ENCODE measurements at regions not wholly inside any gene's neighbourhood (a gene's known extent, or its start where the extent isn't known, plus 50 kb on each side); places are given as distances from the start of the nearest gene placed in this dataset.
"Not testable (repeated sequence)": the region's sequence is repeated elsewhere in the genome, so short reads cannot be mapped to it uniquely, and the experiment has no call there.

DNA sequence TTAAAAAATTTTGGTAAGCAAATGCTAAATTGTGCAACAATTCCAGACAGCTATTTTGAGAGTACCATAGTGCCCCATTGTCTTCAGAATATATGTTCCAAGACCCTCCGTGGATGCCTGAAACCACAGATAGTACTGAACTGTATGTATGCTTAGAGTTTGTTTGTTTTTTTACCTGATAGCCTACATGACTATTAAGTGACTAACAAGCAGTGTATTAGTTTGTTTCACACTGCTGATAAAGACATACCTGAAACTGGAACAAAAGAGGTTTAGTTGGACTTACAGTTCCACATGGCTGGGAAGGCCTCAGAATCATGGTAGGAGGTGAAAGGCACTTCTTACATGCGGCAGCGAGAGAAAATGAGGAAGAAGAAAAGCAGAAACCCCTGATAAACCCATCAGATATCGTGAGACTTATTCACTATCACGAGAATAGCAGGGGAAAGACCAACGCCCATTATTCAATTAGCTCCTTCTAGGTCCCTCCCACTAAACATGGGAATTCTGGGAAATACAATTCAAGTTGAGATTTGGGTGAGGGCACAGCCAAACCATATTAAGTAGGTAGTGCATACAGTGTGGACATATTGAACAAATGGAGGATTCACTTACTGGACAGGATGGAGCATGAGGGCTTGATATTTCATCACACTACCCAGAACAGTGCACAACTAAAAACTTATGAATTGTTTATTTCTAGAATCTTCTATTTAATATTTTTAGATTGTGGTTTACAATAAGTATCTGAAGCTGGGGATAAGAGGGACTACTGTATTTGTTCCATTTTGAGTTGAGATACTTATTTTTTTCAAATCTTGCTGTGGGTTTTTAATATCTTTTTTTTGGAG, 78.5 kb downstream of the LHX9 start:
- no peaks in the 10 kb centered on the region for H3K27me3 ChIP-seq (ENCODE audit: insufficient read depth, low read length)
- H3K4me3 Mint-ChIP-seq, result no peak overlapping the region
- H3K4me1 ChIP-seq (ENCODE audit: insufficient read depth, low read length), result no peaks in the 10 kb centered on the region
- H3K36me3 ChIP-seq (ENCODE audit: insufficient read depth, low read length), result no peaks in the 10 kb centered on the region
- peaks cover 6 to 8% of the 10 kb centered on the region in 2 donors for H3K27me3 Mint-ChIP-seq
- peaks cover 0 to 5% (median 4%) of the 10 kb centered on the region in 4 donors for H3K4me1 Mint-ChIP-seq
- POLR2A ChIA-PET (ENCODE audit: partially characterized antibody), result no interaction called here
- no peaks in the 10 kb centered on the region for H3K9me3 ChIP-seq (ENCODE audit: control insufficient read depth in 1 of 2, low read length in 2 of 2)
- no peaks in the 10 kb centered on the region for H3K36me3 Mint-ChIP-seq
- peaks cover 0 to 2% (median 0%) of the 10 kb centered on the region in 8 donors for H3K9me3 Mint-ChIP-seq
- CTCF ChIA-PET (ENCODE audit: partially characterized antibody), result no interaction called here
- H3K27ac Mint-ChIP-seq, result no peak overlapping the region
- DNase-seq, result no peak
- no peak overlapping the region for H3K4me3 ChIP-seq (ENCODE audit: low read length in 2 of 2)
- intact Hi-C loops (cut with micrococcal nuclease), result no loop called here
- no peak overlapping the region for H3K27ac ChIP-seq (ENCODE audit: low read depth, low read length)

DNA sequence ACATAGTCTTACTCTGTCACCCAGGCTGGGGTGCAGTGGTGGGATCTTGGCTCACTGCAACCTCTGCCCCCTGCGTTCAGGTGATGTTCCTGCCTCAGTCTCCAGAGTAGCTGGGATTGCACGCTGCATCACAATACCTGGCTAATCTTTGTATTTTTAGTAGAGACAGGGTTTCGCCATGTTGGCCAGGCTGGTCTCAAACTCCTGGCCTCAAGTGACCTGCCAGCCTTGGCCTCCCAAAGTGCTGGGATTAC, 79.0 kb downstream of the LHX9 start:
- H3K27ac Mint-ChIP-seq; H3K36me3 Mint-ChIP-seq; intact Hi-C loops (cut with micrococcal nuclease); H3K4me1 ChIP-seq (ENCODE audit: insufficient read depth, low read length); H3K4me3 Mint-ChIP-seq; POLR2A ChIA-PET (ENCODE audit: partially characterized antibody); DNase-seq; H3K27ac ChIP-seq (ENCODE audit: low read depth, low read length); CTCF ChIA-PET (ENCODE audit: partially characterized antibody); H3K36me3 ChIP-seq (ENCODE audit: insufficient read depth, low read length); H3K27me3 ChIP-seq (ENCODE audit: insufficient read depth, low read length); H3K4me3 ChIP-seq (ENCODE audit: low read length in 2 of 2); H3K27me3 Mint-ChIP-seq; H3K9me3 ChIP-seq (ENCODE audit: control insufficient read depth in 1 of 2, low read length in 2 of 2); H3K9me3 Mint-ChIP-seq; H3K4me1 Mint-ChIP-seq: not testable (repeated sequence)

DNA sequence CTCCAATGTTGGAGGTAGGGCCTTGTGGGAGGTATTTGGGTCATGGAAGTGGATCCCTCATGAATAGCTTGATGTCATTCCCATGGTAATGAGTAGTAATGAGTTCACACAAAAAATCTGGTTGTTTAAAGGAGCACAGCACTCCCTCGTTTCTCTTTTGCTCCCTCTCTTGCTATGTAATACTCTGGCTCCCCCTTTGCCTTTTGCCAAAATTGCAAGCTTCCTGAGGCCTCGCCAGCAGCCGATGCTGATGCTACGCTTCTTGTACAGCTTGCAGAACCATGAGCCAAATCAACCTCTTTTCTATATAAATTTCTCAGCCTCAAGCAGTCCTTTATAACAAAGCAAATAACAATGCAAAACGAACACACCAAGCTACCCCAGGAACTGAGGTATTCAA, 80.9 kb downstream of the LHX9 start:
- H3K27me3 ChIP-seq (ENCODE audit: insufficient read depth, low read length), result no peaks in the 10 kb centered on the region
- no peak overlapping the region for H3K4me3 ChIP-seq (ENCODE audit: low read length in 2 of 2)
- Mint-ChIP-seq H3K4me1 (peaks cover 0 to 5% (median 4%) of the 10 kb centered on the region in 4 donors), H3K27ac (no peak overlapping the region), H3K27me3 (peaks cover 8 to 13% of the 10 kb centered on the region in 2 donors), H3K36me3 (no peaks in the 10 kb centered on the region), H3K4me3 (no peak overlapping the region), H3K9me3 (peaks cover 0 to 2% (median 0%) of the 10 kb centered on the region in 8 donors)
- ChIA-PET POLR2A (ENCODE audit: partially characterized antibody) (no interaction called here), CTCF (ENCODE audit: partially characterized antibody) (no interaction called here)
- intact Hi-C loops (cut with micrococcal nuclease), result no loop called here
- no peaks in the 10 kb centered on the region for H3K9me3 ChIP-seq (ENCODE audit: control insufficient read depth in 1 of 2, low read length in 2 of 2)
- no peaks in the 10 kb centered on the region for H3K36me3 ChIP-seq (ENCODE audit: insufficient read depth, low read length)
- no peaks in the 10 kb centered on the region for H3K4me1 ChIP-seq (ENCODE audit: insufficient read depth, low read length)
- DNase-seq, result no peak
- H3K27ac ChIP-seq (ENCODE audit: low read depth, low read length), result no peak overlapping the region

DNA sequence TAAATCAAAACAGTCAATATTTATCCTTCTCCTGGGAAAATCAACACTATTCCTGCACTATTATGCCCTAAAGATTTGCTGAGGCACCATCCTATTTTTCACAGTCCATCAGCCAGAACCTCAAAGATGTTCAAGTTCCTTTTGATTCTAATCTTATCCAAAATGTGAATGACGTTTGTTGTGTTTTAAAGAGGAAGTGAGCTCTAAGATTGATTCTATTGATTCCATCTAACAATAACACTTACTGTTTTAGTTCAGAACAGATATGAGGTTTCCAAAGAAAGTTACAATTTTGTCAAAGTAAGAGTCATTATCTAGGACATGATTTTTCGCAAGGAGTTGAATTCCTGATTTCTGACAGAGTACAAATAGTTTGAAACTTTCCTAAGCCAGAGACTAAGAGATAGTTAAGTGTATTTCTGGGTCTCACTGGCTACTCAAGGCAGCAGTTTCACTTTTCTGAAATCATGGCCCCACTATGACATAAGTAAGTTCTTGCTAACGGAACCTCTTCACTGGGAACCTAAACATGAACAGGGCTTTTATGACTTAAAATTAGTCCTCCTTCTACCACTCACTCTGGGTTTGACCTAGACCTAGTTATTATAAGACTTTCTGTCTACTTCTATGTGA, 84.7 kb downstream of the LHX9 start:
- peaks cover 0 to 2% (median 0%) of the 10 kb centered on the region in 8 donors for H3K9me3 Mint-ChIP-seq
- H3K4me1 Mint-ChIP-seq, result no peaks in the 10 kb centered on the region
- intact Hi-C loops (cut with micrococcal nuclease), result no loop called here
- H3K9me3 ChIP-seq (ENCODE audit: control insufficient read depth in 1 of 2, low read length in 2 of 2), result no peaks in the 10 kb centered on the region
- H3K36me3 ChIP-seq (ENCODE audit: insufficient read depth, low read length), result no peaks in the 10 kb centered on the region
- no peak overlapping the region for H3K27ac Mint-ChIP-seq
- H3K4me3 Mint-ChIP-seq, result no peak overlapping the region
- ChIA-PET POLR2A (ENCODE audit: partially characterized antibody) (no interaction called here), CTCF (ENCODE audit: partially characterized antibody) (interaction anchor here (0.5 kb wide), 1 partner anchor 22 kb away, joined by 4 read pairs; no protein-coding TSS in a partner anchor)
- no peaks in the 10 kb centered on the region for H3K36me3 Mint-ChIP-seq
- H3K27me3 Mint-ChIP-seq, result peaks cover 3 to 13% of the 10 kb centered on the region in 2 donors
- no peak overlapping the region for H3K27ac ChIP-seq (ENCODE audit: low read depth, low read length)
- no peak overlapping the region for H3K4me3 ChIP-seq (ENCODE audit: low read length in 2 of 2)
- H3K4me1 ChIP-seq (ENCODE audit: insufficient read depth, low read length), result no peaks in the 10 kb centered on the region
- H3K27me3 ChIP-seq (ENCODE audit: insufficient read depth, low read length), result no peaks in the 10 kb centered on the region
- no peak for DNase-seq

DNA sequence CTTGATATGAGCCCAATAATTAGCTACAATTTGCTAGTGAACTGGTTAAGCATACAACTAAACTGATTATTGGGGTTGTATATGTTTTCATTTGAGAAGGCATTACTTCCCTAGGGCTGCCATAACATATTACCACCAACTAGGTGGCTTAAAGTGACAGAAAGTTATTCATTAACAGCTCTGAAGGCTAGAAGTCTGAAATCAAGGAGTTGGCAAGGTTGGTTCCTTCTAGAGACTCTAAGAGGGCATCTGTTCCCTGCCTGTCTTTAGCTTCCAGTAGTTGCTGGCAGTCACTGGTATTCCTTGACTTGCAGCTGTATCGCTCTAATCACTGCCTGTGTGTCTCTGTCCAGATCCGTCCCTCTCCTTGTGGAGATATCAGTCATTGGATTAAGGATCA, 86.3 kb downstream of the LHX9 start:
- Mint-ChIP-seq H3K27ac (no peak overlapping the region), H3K4me1 (no peaks in the 10 kb centered on the region), H3K36me3 (no peaks in the 10 kb centered on the region), H3K27me3 (peaks cover 3 to 13% of the 10 kb centered on the region in 2 donors), H3K4me3 (no peak overlapping the region), H3K9me3 (peaks cover 0 to 3% (median under 1%) of the 10 kb centered on the region in 8 donors)
- Histone ChIP-seq H3K36me3 (ENCODE audit: insufficient read depth, low read length) (no peaks in the 10 kb centered on the region), H3K4me3 (ENCODE audit: low read length in 2 of 2) (no peak overlapping the region), H3K9me3 (ENCODE audit: control insufficient read depth in 1 of 2, low read length in 2 of 2) (no peaks in the 10 kb centered on the region), H3K27me3 (ENCODE audit: insufficient read depth, low read length) (no peaks in the 10 kb centered on the region), H3K27ac (ENCODE audit: low read depth, low read length) (no peak overlapping the region), H3K4me1 (ENCODE audit: insufficient read depth, low read length) (no peaks in the 10 kb centered on the region)
- DNase-seq, result no peak
- ChIA-PET POLR2A (ENCODE audit: partially characterized antibody) (no interaction called here), CTCF (ENCODE audit: partially characterized antibody) (interaction anchor here (1.1 kb wide), 1 partner anchor 11 kb away, joined by 4 read pairs; no protein-coding TSS in a partner anchor)
- intact Hi-C loops (cut with micrococcal nuclease), result no loop called here

DNA sequence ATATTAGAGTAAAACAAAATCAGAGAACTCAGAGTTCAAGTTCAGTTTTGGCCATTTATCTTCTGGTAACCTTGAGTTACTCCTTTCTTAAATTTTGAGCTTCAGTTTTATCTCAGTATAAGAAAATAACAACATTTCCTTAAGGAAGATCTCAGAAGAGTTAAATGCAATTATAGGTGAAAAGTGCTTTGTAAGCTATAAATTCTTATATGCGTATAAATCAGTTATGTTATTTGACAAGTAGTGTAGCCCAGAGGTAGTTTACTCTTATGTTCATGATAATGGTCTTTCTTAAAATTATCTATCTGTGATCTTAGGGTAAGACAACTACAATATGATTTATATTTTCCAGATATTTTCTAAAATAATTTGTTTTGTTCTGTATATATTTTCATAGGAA, 89.8 kb downstream of the LHX9 start:
- Histone ChIP-seq H3K27me3 (ENCODE audit: insufficient read depth, low read length) (no peaks in the 10 kb centered on the region), H3K4me1 (ENCODE audit: insufficient read depth, low read length) (no peaks in the 10 kb centered on the region), H3K4me3 (ENCODE audit: low read length in 2 of 2) (no peak overlapping the region), H3K27ac (ENCODE audit: low read depth, low read length) (no peak overlapping the region), H3K9me3 (ENCODE audit: control insufficient read depth in 1 of 2, low read length in 2 of 2) (no peaks in the 10 kb centered on the region), H3K36me3 (ENCODE audit: insufficient read depth, low read length) (no peaks in the 10 kb centered on the region)
- H3K4me1 Mint-ChIP-seq, result no peaks in the 10 kb centered on the region
- ChIA-PET CTCF (ENCODE audit: partially characterized antibody) (no interaction called here), POLR2A (ENCODE audit: partially characterized antibody) (no interaction called here)
- peaks cover 0 to 2% of the 10 kb centered on the region in 2 donors for H3K36me3 Mint-ChIP-seq
- DNase-seq, result no peak
- H3K27me3 Mint-ChIP-seq, result peaks cover 0 to 2% of the 10 kb centered on the region in 2 donors
- peaks cover 2 to 27% (median 17%) of the 10 kb centered on the region in 8 donors for H3K9me3 Mint-ChIP-seq
- intact Hi-C loops (cut with micrococcal nuclease), result no loop called here
- H3K27ac Mint-ChIP-seq, result no peak overlapping the region
- H3K4me3 Mint-ChIP-seq, result no peak overlapping the region

DNA sequence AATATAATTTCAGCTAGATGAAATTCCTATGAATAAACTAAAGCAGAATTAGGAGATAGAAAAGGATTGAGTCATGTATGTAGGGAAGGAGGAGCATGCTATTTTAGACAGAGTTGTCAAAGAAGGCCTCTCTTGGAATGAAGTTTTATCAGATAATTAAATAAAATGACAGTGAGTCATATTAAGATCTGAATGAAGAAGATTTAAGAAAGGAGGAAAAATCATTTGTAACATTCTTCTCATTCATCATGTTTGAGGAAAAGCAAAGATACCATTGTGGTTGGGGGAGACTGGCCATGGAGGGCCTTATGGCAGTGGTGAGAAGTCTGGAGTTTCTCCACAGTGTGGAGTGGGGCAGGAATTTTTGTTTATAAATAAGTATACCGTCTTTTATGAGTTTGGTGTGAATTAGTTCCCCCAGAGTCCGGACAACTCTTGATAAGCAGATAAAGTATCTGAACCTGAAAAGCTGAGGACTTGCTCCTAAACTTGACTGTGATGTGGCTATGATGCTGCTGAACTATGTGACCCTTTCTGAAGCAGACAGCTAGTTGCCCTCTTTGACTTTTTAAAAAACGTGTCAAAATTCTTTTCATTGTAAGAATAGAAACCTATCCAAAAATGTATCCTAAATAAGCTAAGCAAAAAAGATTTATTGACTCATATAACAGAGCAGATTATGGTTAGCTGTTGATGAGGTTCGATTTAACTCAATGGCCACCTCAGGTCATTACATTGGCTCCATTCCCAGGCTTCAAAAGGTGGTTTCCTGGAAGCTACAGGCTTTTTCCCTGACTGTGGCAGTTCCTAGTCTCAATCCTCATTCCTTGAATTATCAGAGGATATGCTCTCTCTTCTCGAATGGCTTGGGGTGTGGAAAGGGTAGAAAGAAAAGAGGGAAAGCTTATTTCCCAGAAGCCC, 90.8 kb downstream of the LHX9 start:
- H3K4me1 ChIP-seq (ENCODE audit: insufficient read depth, low read length), result no peaks in the 10 kb centered on the region
- H3K27ac ChIP-seq (ENCODE audit: low read depth, low read length), result no peak overlapping the region
- intact Hi-C loops (cut with micrococcal nuclease), result no loop called here
- H3K4me3 ChIP-seq (ENCODE audit: low read length in 2 of 2), result no peak overlapping the region
- Mint-ChIP-seq H3K36me3 (peaks cover 0 to 2% of the 10 kb centered on the region in 2 donors), H3K4me1 (no peaks in the 10 kb centered on the region), H3K27ac (no peak overlapping the region), H3K9me3 (peaks cover 2 to 27% (median 17%) of the 10 kb centered on the region in 8 donors), H3K27me3 (peaks cover 0 to 2% of the 10 kb centered on the region in 2 donors), H3K4me3 (no peak overlapping the region)
- DNase-seq, result no peak
- ChIA-PET POLR2A (ENCODE audit: partially characterized antibody) (no interaction called here), CTCF (ENCODE audit: partially characterized antibody) (no interaction called here)
- no peaks in the 10 kb centered on the region for H3K36me3 ChIP-seq (ENCODE audit: insufficient read depth, low read length)
- no peaks in the 10 kb centered on the region for H3K9me3 ChIP-seq (ENCODE audit: control insufficient read depth in 1 of 2, low read length in 2 of 2)
- peaks cover 3% of the 10 kb centered on the region for H3K27me3 ChIP-seq (ENCODE audit: insufficient read depth, low read length)

Data from CD4-positive, alpha-beta memory T cell (primary cell).